Skeletal muscle satellite cell (primary cell): ENCODE measurements at regions not wholly inside any gene's neighbourhood (a gene's known extent, or its start where the extent isn't known, plus 50 kb on each side); places are given as distances from the start of the nearest gene placed in this dataset.
"Not testable (repeated sequence)": the region's sequence is repeated elsewhere in the genome, so short reads cannot be mapped to it uniquely, and the experiment has no call there.

Experiments used
- H3K27me3 ChIP-seq: 2 replicates; pipeline ENCODE4 v1.7.0; 2013; ENCODE audit warnings: low read length; ENCODE audit not compliant: control insufficient read depth, insufficient read depth
- H3K36me3 ChIP-seq: 2 replicates; pipeline ENCODE4 v1.7.0; 2013; ENCODE audit warnings: mild to moderate bottlenecking, control low read depth, low read length; ENCODE audit not compliant: insufficient read depth
- H3K4me1 ChIP-seq: 2 replicates; pipeline ENCODE4 v1.7.0; 2013; ENCODE audit warnings: low read length; ENCODE audit not compliant: control insufficient read depth, insufficient read depth
- H3K4me2 ChIP-seq: 2 replicates; pipeline ENCODE4 v1.7.0; 2013; ENCODE audit warnings: mild to moderate bottlenecking, low read length
- H3K4me3 ChIP-seq: 2 replicates; pipeline ENCODE4 v1.7.0; 2013; ENCODE audit warnings: low read length
- H3K9ac ChIP-seq: 2 replicates; pipeline ENCODE4 v1.7.0; 2013; ENCODE audit warnings: mild to moderate bottlenecking, low read depth, low read length, moderate library complexity
- H3K9me3 ChIP-seq: replicated peaks from 2 replicates; pipeline ENCODE4 v1.7.0; 2013; ENCODE audit warnings: mild to moderate bottlenecking, control low read depth, low read length

GRCh38 chr1:30137001-30137400 is 586.4 kb downstream of the MATN1 start:
- Histone ChIP-seq H3K36me3 (no peaks in the 10 kb centered on the region), H3K27me3 (no peaks in the 10 kb centered on the region)

GRCh38 chr1:30135698-30136097 is 587.7 kb downstream of the MATN1 start:
- Histone ChIP-seq H3K27me3 (no peaks in the 10 kb centered on the region), H3K4me2 (no peak overlapping the region), H3K9ac (no peak overlapping the region), H3K4me3 (no peak overlapping the region), H3K36me3 (no peaks in the 10 kb centered on the region), H3K9me3 (peaks cover 7% of the 10 kb centered on the region), H3K4me1 (no peaks in the 10 kb centered on the region)

More at GRCh38 chr1:30137001-30137400, 586.4 kb downstream of the MATN1 start:
- Histone ChIP-seq H3K9ac (no peak overlapping the region), H3K9me3 (peaks cover 3% of the 10 kb centered on the region), H3K4me3 (no peak overlapping the region), H3K4me1 (no peaks in the 10 kb centered on the region), H3K4me2 (no peak overlapping the region)

- H3K4me3 ChIP-seq: no peak overlapping the region
- peaks cover 7% of the 10 kb centered on the region for H3K9me3 ChIP-seq
- H3K36me3 ChIP-seq: no peaks in the 10 kb centered on the region
- no peak overlapping the region for H3K9ac ChIP-seq
- H3K4me2 ChIP-seq: no peak overlapping the region
- H3K4me1 ChIP-seq: no peaks in the 10 kb centered on the region
- no peaks in the 10 kb centered on the region for H3K27me3 ChIP-seq
Observed at GRCh38 chr1:30134466-30135217, 588.7 kb downstream of the MATN1 start.

- no peak overlapping the region for H3K4me2 ChIP-seq
- no peaks in the 10 kb centered on the region for H3K4me1 ChIP-seq
- H3K9ac ChIP-seq: no peak overlapping the region
- H3K27me3 ChIP-seq: no peaks in the 10 kb centered on the region
- peaks cover 10% of the 10 kb centered on the region for H3K9me3 ChIP-seq
- H3K36me3 ChIP-seq: no peaks in the 10 kb centered on the region
- H3K4me3 ChIP-seq: no peak overlapping the region
Observed at GRCh38 chr1:30133414-30134055, 589.9 kb downstream of the MATN1 start.

GRCh38 chr1:30132602-30133286 is 590.6 kb downstream of the MATN1 start:
- Histone ChIP-seq H3K36me3 (no peaks in the 10 kb centered on the region), H3K27me3 (no peaks in the 10 kb centered on the region), H3K9ac (no peak overlapping the region), H3K9me3 (peaks cover 10% of the 10 kb centered on the region), H3K4me1 (no peaks in the 10 kb centered on the region), H3K4me2 (no peak overlapping the region), H3K4me3 (no peak overlapping the region)

GRCh38 chr1:30130566-30130965 is 592.8 kb downstream of the MATN1 start:
- not testable (repeated sequence) for H3K9me3 ChIP-seq, H3K36me3 ChIP-seq, H3K4me3 ChIP-seq, H3K4me2 ChIP-seq, H3K9ac ChIP-seq, H3K27me3 ChIP-seq, H3K4me1 ChIP-seq

- H3K27me3 ChIP-seq: no peaks in the 10 kb centered on the region
- no peak overlapping the region for H3K9ac ChIP-seq
- H3K36me3 ChIP-seq: no peaks in the 10 kb centered on the region
- no peak overlapping the region for H3K4me3 ChIP-seq
- H3K9me3 ChIP-seq: peaks cover 8% of the 10 kb centered on the region
- H3K4me2 ChIP-seq: no peak overlapping the region
- no peaks in the 10 kb centered on the region for H3K4me1 ChIP-seq
Observed at GRCh38 chr1:30130099-30130498, 593.3 kb downstream of the MATN1 start.

- Histone ChIP-seq H3K9ac (no peak overlapping the region), H3K4me1 (no peaks in the 10 kb centered on the region), H3K4me3 (no peak overlapping the region), H3K9me3 (peaks cover 8% of the 10 kb centered on the region), H3K36me3 (no peaks in the 10 kb centered on the region), H3K27me3 (no peaks in the 10 kb centered on the region), H3K4me2 (no peak overlapping the region)
Observed at GRCh38 chr1:30129421-30130055, 593.8 kb downstream of the MATN1 start.

- Histone ChIP-seq H3K36me3 (no peaks in the 10 kb centered on the region), H3K4me3 (no peak overlapping the region), H3K9me3 (peaks cover 8% of the 10 kb centered on the region), H3K4me2 (no peak overlapping the region), H3K4me1 (no peaks in the 10 kb centered on the region), H3K27me3 (no peaks in the 10 kb centered on the region), H3K9ac (no peak overlapping the region)
Observed at GRCh38 chr1:30129001-30129408, 594.4 kb downstream of the MATN1 start.

GRCh38 chr1:30126848-30127247 is 596.5 kb downstream of the MATN1 start:
- H3K4me1 ChIP-seq: no peaks in the 10 kb centered on the region
- H3K9ac ChIP-seq: no peak overlapping the region
- no peaks in the 10 kb centered on the region for H3K36me3 ChIP-seq
- H3K27me3 ChIP-seq: no peaks in the 10 kb centered on the region
- no peak overlapping the region for H3K4me2 ChIP-seq
- peaks cover 8% of the 10 kb centered on the region for H3K9me3 ChIP-seq
- H3K4me3 ChIP-seq: no peak overlapping the region

- no peaks in the 10 kb centered on the region for H3K27me3 ChIP-seq
- no peaks in the 10 kb centered on the region for H3K36me3 ChIP-seq
- H3K4me3 ChIP-seq: no peak overlapping the region
- no peaks in the 10 kb centered on the region for H3K4me1 ChIP-seq
- H3K9me3 ChIP-seq: peaks cover 3% of the 10 kb centered on the region
- no peak overlapping the region for H3K9ac ChIP-seq
- H3K4me2 ChIP-seq: no peak overlapping the region
Observed at GRCh38 chr1:30125821-30126170, 597.6 kb downstream of the MATN1 start.
